Activated naive CD4-positive, alpha-beta T cell treated with Interleukin-2 at 50 U/mL for 16 hours (primary cell): ENCODE measurements at regions not wholly inside any gene's neighbourhood (a gene's known extent, or its start where the extent isn't known, plus 50 kb on each side); places are given as distances from the start of the nearest gene placed in this dataset.

Experiments
- DNase-seq: peaks from one replicate; pipeline ENCODE4 v3.0.0-alpha.2; 2020

GRCh38 chr2:145635706-145636427 is 1115.9 kb upstream of the ZEB2 start:
- no peak for DNase-seq

GRCh38 chr2:145631561-145631960 is 1111.6 kb upstream of the ZEB2 start:
- DNase-seq, result no peak

GRCh38 chr2:145626301-145626700 is 1106.4 kb upstream of the ZEB2 start:
- DNase-seq, result no peak

GRCh38 chr2:145625111-145625510 is 1105.2 kb upstream of the ZEB2 start:
- DNase-seq, result no peak

GRCh38 chr2:145623136-145623535 is 1103.2 kb upstream of the ZEB2 start:
- DNase-seq, result no peak

- DNase-seq, result no peak
Observed at GRCh38 chr2:145622285-145622684, 1102.4 kb upstream of the ZEB2 start.

GRCh38 chr2:145617906-145618305 is 1098.0 kb upstream of the ZEB2 start:
- DNase-seq, result no peak

- no peak for DNase-seq
Observed at GRCh38 chr2:145617420-145617819, 1097.5 kb upstream of the ZEB2 start.

GRCh38 chr2:145615626-145616025 is 1095.7 kb upstream of the ZEB2 start:
- no peak for DNase-seq

GRCh38 chr2:145609951-145610350 is 1090.0 kb upstream of the ZEB2 start:
- DNase-seq, result no peak

GRCh38 chr2:145601361-145601925 is 1081.5 kb upstream of the ZEB2 start:
- no peak for DNase-seq

- DNase-seq, result no peak
Observed at GRCh38 chr2:145600811-145601210, 1080.9 kb upstream of the ZEB2 start.

GRCh38 chr2:145599756-145600155 is 1079.8 kb upstream of the ZEB2 start:
- DNase-seq, result no peak

- no peak for DNase-seq
Observed at GRCh38 chr2:145598434-145598833, 1078.5 kb upstream of the ZEB2 start.

GRCh38 chr2:145597809-145598208 is 1077.9 kb upstream of the ZEB2 start:
- no peak for DNase-seq

- DNase-seq, result no peak
Observed at GRCh38 chr2:145597006-145597405, 1077.1 kb upstream of the ZEB2 start.

- DNase-seq, result no peak
Observed at GRCh38 chr2:145596416-145596815, 1076.5 kb upstream of the ZEB2 start.

- no peak for DNase-seq
Observed at GRCh38 chr2:145595296-145595695, 1075.4 kb upstream of the ZEB2 start.

- DNase-seq, result no peak
Observed at GRCh38 chr2:145593991-145594614, 1074.2 kb upstream of the ZEB2 start.

- DNase-seq, result no peak
Observed at GRCh38 chr2:145593280-145593679, 1073.4 kb upstream of the ZEB2 start.

GRCh38 chr2:145592361-145592760 is 1072.4 kb upstream of the ZEB2 start:
- DNase-seq, result no peak

- no peak for DNase-seq
Observed at GRCh38 chr2:145591109-145591809, 1071.3 kb upstream of the ZEB2 start.

- DNase-seq, result no peak
Observed at GRCh38 chr2:145587922-145588321, 1068.0 kb upstream of the ZEB2 start.

- no peak for DNase-seq
Observed at GRCh38 chr2:145584353-145584752, 1064.4 kb upstream of the ZEB2 start.
